HUES64 (cell line): ENCODE measurements at regions not wholly inside any gene's neighbourhood (a gene's known extent, or its start where the extent isn't known, plus 50 kb on each side); places are given as distances from the start of the nearest gene placed in this dataset.

Experiments
- H3K27ac ChIP-seq: 2 replicates; pipeline ENCODE4 v1.7.0; 2013; ENCODE audit warnings: low read depth, low read length, inconsistent platforms
- H3K27me3 ChIP-seq: 2 replicates; pipeline ENCODE4 v1.6.1; 2013; ENCODE audit warnings: mild to moderate bottlenecking, low read length; ENCODE audit not compliant: insufficient read depth
- H3K36me3 ChIP-seq: 2 replicates; pipeline ENCODE4 v1.6.1; 2013; ENCODE audit warnings: mild to moderate bottlenecking, low read length; ENCODE audit not compliant: insufficient read depth
- H3K4me1 ChIP-seq: 2 replicates; pipeline ENCODE4 v1.6.1; 2013; ENCODE audit warnings: mild to moderate bottlenecking, low read length, moderate library complexity; ENCODE audit not compliant: insufficient read depth
- H3K4me3 ChIP-seq: 2 replicates; pipeline ENCODE4 v1.5.1; 2013; ENCODE audit warnings: mild to moderate bottlenecking, low read length, moderate library complexity
- H3K9ac ChIP-seq: 2 replicates; pipeline ENCODE4 v1.6.1; 2013; ENCODE audit warnings: mild to moderate bottlenecking, low read depth, low read length
- H3K9me3 ChIP-seq: 2 replicates; pipeline ENCODE4 v1.6.1; 2013; ENCODE audit warnings: low read depth, low read length; ENCODE audit not compliant: insufficient read depth
- WGBS: fragments of 150-250, 120-280 bp; methylation state at CpG from one replicate; pipeline ENCODE4 v1.1.7; 2013; ENCODE audit warnings: missing lambda C conversion rate; 5-methylcytosine and 5-hydroxymethylcytosine counted together

DNA sequence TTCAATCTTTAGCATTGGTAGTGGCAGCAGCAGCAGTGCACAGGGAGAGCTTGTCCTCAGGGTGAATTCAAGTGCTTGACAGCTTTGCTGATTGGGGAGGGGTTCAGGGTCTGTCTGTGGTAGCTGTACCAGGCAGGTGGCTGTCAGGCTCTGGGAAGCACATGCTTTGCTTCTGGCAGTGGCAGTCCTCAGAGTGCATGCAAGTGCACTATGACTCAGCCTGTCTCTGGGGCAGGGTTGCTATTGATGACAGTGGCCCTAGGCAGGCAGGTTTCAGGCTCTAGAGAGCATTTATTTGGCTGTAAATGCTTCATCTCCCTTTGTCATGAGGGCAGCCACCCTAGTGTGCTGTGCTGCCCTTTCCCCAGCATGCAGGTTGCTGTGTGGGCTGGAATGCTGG, 251.9 kb upstream of the LRRC7 start:
- no peak overlapping the region for H3K27ac ChIP-seq
- no peaks in the 10 kb centered on the region for H3K36me3 ChIP-seq
- no peaks in the 10 kb centered on the region for H3K9me3 ChIP-seq
- no peaks in the 10 kb centered on the region for H3K27me3 ChIP-seq
- H3K4me1 ChIP-seq = peaks cover 5% of the 10 kb centered on the region; the same call in 1 of the 2 replicates
- no peak overlapping the region for H3K9ac ChIP-seq
- H3K4me3 ChIP-seq = no peak overlapping the region

DNA sequence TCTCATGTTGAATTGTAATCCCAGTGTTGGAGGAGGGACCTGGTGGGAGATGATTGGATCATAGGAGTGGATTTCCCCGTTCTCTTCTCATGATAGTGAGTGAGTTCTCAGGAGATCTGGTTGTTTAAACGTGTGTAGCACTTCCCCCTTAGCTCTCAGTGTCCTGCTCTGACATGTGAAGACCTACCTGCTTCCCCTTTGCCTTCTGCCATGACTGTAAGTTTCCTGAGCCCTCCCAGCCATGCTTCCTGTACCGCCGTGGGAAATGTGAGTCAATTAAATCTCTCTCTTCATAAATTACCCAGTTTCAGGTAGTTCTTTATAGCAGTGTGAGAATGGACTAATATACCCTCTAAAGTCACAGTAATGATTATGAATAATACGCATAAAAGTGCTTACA, 248.4 kb upstream of the LRRC7 start:
- peaks cover 9% of the 10 kb centered on the region; the same call in 1 of the 2 replicates for H3K4me1 ChIP-seq
- H3K4me3 ChIP-seq = no peak overlapping the region
- no peaks in the 10 kb centered on the region for H3K27me3 ChIP-seq
- no peak overlapping the region for H3K27ac ChIP-seq
- H3K36me3 ChIP-seq = no peaks in the 10 kb centered on the region
- no peak overlapping the region for H3K9ac ChIP-seq
- no peaks in the 10 kb centered on the region for H3K9me3 ChIP-seq
- 82% methylated on average over 4 of the region's 5 CpGs for WGBS

DNA sequence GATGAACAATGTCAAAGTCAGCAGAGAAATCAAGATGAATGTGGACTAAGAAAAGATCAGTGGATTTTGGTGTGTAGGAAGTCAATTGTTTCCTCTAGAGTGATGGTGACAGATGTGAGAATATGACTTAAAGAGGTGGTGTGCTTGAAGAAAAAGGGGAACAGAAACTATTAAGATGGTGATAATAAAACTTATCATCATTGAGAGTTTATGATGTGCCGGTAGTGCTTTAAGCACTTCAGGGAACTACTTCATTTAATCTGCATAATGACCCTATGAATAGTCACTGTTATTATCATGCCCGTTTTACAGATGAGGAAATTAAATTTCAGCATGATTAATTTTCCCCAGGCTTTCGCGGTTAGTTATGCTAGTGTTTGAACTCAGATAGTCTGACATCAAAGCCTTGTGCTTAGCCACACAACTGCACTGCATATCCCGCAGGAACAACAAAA, 246.9 kb upstream of the LRRC7 start:
- no peak overlapping the region for H3K9ac ChIP-seq
- no peaks in the 10 kb centered on the region for H3K36me3 ChIP-seq
- peaks cover 9% of the 10 kb centered on the region; the same call in 1 of the 2 replicates for H3K4me1 ChIP-seq
- no peak overlapping the region for H3K27ac ChIP-seq
- H3K4me3 ChIP-seq = no peak overlapping the region
- no peaks in the 10 kb centered on the region for H3K9me3 ChIP-seq
- 89% methylated on average over 5 of the region's 5 CpGs for WGBS
- no peaks in the 10 kb centered on the region for H3K27me3 ChIP-seq

DNA sequence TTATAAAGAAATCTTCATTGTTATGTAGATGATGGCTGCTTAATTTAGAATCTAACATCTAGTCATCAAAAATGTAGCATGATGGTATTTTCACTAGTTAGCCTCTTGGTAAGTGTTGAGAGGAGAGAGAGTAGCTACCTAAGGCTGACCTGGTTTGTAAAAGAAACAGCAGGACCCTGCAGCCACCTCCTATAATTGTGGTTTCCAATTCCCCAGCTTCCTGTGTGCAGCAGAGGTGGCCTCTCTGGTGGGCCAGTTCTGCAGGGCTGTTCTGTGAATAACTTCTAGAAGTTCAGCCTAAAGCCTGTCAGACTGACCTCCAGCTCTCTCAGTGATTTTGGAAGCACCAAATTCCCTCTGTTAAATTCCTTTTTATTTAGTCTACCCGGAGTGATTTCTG, 246.4 kb upstream of the LRRC7 start:
- no peaks in the 10 kb centered on the region for H3K27me3 ChIP-seq
- peaks cover 9% of the 10 kb centered on the region; the same call in 1 of the 2 replicates for H3K4me1 ChIP-seq
- no peaks in the 10 kb centered on the region for H3K36me3 ChIP-seq
- WGBS = no CpG with 5 or more reads among the region's 1 CpG
- no peaks in the 10 kb centered on the region for H3K9me3 ChIP-seq
- no peak overlapping the region for H3K9ac ChIP-seq
- H3K27ac ChIP-seq = no peak overlapping the region
- H3K4me3 ChIP-seq = no peak overlapping the region

DNA sequence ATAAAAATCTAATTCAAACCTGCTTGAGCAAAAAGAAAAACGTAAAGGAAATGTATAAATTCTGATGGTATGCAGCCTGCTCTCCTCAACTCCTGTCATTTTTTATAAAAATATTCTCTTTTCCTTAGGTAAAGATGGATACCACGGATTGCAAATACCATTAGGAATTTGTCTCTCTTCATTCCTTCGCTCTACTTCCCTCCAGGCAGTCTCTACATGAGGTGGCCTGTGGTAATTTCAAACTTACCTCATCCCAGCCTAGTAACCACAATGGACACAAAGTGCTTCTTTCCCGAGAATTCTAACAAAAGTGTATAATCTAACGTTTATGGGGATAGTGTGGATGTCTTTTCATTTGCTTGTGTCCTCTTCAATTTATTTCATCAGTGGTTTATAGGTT, 239.5 kb upstream of the LRRC7 start:
- Histone ChIP-seq H3K9ac (no peak overlapping the region), H3K27ac (no peak overlapping the region), H3K4me3 (no peak overlapping the region), H3K36me3 (no peaks in the 10 kb centered on the region), H3K4me1 (no peaks in the 10 kb centered on the region), H3K9me3 (0 out of 2 replicates have a peak, but pooled peaks cover 5% of the 10 kb centered on the region), H3K27me3 (no peaks in the 10 kb centered on the region)
- 93% methylated on average over 4 of the region's 5 CpGs for WGBS

DNA sequence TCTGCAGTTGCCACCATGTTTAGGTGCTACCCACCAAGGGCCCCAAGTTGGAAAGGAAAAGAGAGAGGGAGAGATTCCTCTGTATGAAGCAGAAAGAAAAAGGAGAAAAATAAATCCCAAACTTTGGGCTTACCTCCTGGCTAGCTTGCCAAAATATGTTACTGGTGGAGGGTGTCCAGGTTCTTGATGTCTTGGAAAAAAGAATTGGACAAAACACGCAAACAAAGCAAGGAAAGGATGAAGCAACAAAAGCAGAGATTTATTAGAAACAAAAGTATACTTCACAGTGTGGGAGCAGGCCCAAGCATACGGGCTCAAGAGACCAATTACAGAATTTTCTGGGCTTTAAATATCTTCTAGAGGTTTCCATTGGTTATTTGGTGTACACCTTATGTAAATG, 204.5 kb upstream of the LRRC7 start:
- Histone ChIP-seq H3K9me3 (no peaks in the 10 kb centered on the region), H3K27me3 (no peaks in the 10 kb centered on the region), H3K4me3 (no peak overlapping the region), H3K9ac (no peak overlapping the region), H3K27ac (no peak overlapping the region), H3K4me1 (no peaks in the 10 kb centered on the region), H3K36me3 (no peaks in the 10 kb centered on the region)
- 93% methylated on average over 2 of the region's 2 CpGs for WGBS

DNA sequence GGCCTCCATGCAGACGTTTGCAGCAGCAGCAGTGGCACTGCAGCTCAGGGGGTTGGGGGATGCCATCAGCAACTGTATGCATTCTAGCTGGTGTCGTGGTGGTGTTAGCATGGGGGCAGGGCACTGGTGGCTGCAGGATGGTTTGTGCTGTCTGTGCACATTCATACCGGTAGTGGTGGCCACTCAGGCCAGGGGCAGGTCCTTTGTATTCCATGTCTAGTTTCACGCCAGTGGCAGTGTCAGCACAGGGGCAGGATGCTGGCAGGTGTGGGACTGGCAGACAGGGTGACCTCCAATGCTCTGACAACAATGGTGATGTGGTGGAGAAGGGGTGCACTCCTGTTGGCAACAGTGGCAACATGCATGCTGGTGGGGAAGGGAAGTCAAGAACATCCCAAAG, 194.2 kb upstream of the LRRC7 start:
- Histone ChIP-seq H3K9ac (no peak overlapping the region), H3K27me3 (no peaks in the 10 kb centered on the region), H3K4me3 (no peak overlapping the region), H3K36me3 (no peaks in the 10 kb centered on the region), H3K4me1 (no peaks in the 10 kb centered on the region), H3K9me3 (no peaks in the 10 kb centered on the region), H3K27ac (no peak overlapping the region)
- WGBS = 90% methylated on average over 4 of the region's 4 CpGs

DNA sequence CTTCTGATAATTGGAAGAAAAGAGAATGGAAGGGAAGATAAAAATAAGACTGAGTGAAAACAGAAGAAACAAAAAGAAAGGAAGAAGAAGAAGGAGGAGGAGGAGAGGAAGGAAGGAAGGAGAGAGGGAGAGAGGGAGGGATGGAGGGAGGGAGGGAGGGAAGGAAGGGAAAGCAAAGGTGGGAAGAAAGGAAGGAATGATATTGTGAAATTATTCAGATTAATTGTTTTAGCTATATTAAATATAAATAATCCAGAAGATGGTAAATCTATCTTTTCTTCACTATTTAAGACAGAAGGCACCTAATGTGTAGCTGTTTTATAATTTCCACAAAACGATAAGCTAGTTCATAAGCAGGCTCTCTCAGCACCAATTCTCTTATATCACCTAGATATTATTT, 191.3 kb upstream of the LRRC7 start:
- H3K9ac ChIP-seq = no peak overlapping the region
- WGBS = no CpG with 5 or more reads among the region's 1 CpG
- H3K27ac ChIP-seq = no peak overlapping the region
- H3K4me3 ChIP-seq = no peak overlapping the region
- H3K4me1 ChIP-seq = no peaks in the 10 kb centered on the region
- no peaks in the 10 kb centered on the region for H3K36me3 ChIP-seq
- H3K9me3 ChIP-seq = no peaks in the 10 kb centered on the region
- no peaks in the 10 kb centered on the region for H3K27me3 ChIP-seq

DNA sequence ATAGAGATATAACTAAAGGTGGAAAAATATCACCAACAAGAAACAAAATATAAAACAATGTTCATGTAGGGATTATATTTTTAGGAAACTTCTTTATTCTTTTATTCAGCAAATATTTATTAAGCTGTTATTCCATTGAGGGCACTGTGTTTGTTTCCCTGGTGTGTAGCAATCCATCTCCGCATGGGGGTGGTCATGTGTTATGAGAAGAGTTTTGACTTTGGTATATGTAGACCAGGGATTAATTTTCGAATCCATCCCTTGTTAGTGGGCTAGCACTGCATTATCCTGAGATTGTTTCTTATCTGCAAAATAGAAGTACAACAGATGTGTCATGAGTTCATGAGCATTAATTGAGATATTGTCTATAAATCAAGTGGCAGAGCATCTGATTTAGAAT, 190.2 kb upstream of the LRRC7 start:
- WGBS = 46% methylated on average over 2 of the region's 2 CpGs
- H3K4me3 ChIP-seq = no peak overlapping the region
- H3K9me3 ChIP-seq = no peaks in the 10 kb centered on the region
- no peak overlapping the region for H3K9ac ChIP-seq
- no peak overlapping the region for H3K27ac ChIP-seq
- no peaks in the 10 kb centered on the region for H3K36me3 ChIP-seq
- H3K27me3 ChIP-seq = no peaks in the 10 kb centered on the region
- no peaks in the 10 kb centered on the region for H3K4me1 ChIP-seq

DNA sequence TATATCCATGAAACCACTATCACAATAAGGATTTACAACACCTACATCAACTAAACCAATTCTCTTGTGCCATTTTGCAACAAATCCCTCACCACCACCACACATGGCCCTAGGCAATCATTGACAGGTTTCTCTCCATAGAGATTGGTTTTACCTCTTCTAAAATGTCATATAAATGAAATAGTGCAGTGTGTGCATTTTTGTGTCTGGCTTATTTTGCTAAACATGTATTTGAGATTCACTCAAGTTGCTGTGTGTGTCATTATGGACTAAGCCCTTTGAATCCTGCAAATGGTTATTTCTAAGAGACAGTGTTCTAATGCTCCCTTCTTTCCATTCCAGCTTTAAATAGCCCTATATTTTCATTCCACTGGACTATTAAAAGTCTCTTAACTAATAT, 179.7 kb upstream of the LRRC7 start:
- H3K4me1 ChIP-seq = no peaks in the 10 kb centered on the region
- H3K27me3 ChIP-seq = no peaks in the 10 kb centered on the region
- H3K9me3 ChIP-seq = no peaks in the 10 kb centered on the region
- H3K9ac ChIP-seq = no peak overlapping the region
- no peak overlapping the region for H3K4me3 ChIP-seq
- no peak overlapping the region for H3K27ac ChIP-seq
- no peaks in the 10 kb centered on the region for H3K36me3 ChIP-seq

DNA sequence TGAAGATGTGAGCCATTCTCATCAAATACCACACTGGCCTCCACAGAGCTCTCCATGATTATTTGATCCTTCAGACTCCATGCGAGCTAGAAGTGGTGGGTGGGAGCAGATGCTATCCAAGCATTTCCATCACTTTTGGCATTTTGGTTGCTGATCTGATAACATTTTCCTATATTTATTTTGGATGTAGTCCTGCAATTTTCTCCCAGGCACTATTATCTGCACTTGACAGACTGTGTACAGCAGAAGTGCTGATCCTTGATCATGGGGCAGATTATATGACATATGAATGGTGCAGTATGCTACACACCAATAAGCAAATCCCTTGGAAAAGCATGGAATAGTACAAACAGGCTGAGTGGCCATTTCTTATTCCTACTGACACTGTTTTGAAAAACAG, 167.6 kb upstream of the LRRC7 start:
- no peaks in the 10 kb centered on the region for H3K27me3 ChIP-seq
- H3K36me3 ChIP-seq = no peaks in the 10 kb centered on the region
- no peak overlapping the region for H3K9ac ChIP-seq
- H3K4me1 ChIP-seq = peaks cover 9% of the 10 kb centered on the region; the same call in 1 of the 2 replicates
- WGBS = no CpG with 5 or more reads among the region's 1 CpG
- no peak overlapping the region for H3K27ac ChIP-seq
- H3K4me3 ChIP-seq = no peak overlapping the region
- peaks cover 8% of the 10 kb centered on the region; the same call in 1 of the 2 replicates for H3K9me3 ChIP-seq

DNA sequence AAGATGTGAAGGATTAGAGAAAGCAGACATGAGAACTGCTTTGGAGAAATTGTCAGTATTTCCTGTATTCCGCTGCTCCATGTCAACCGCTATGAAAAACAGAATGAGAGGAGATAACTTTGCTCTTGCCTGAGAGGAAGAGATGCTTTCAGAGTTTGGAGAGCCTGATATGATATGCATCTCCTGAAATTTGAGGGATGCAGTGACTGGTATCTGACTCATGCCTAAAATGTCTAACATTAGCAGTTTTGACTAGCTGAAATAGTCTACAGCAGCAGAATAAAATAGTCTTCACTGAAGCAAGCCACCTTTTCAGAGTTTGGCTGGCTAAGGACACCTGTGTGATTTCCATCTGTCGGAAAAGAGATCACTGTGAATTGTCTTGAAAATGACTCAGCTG, 165.8 kb upstream of the LRRC7 start:
- no peaks in the 10 kb centered on the region for H3K27me3 ChIP-seq
- no peaks in the 10 kb centered on the region for H3K36me3 ChIP-seq
- peaks cover 9% of the 10 kb centered on the region; the same call in 1 of the 2 replicates for H3K4me1 ChIP-seq
- H3K9ac ChIP-seq = no peak overlapping the region
- H3K27ac ChIP-seq = no peak overlapping the region
- 93% methylated on average over 3 of the region's 3 CpGs for WGBS
- no peak overlapping the region for H3K4me3 ChIP-seq
- no peaks in the 10 kb centered on the region for H3K9me3 ChIP-seq
